Right lobe of liver (tissue), 6 donors: ENCODE measurements at regions not wholly inside any gene's neighbourhood (a gene's known extent, or its start where the extent isn't known, plus 50 kb on each side); places are given as distances from the start of the nearest gene placed in this dataset.

Experiments used
- ATAC-seq, 4 donors: fragments of 200-7000 bp; cut with Tn5 transposase; one replicate each; pipeline ENCODE4 v1.9.1; 2020; ENCODE audit warnings: mild to moderate bottlenecking in 4 of 4, moderate library complexity in 4 of 4
- DNase-seq, 3 donors: peaks; one replicate each; pipeline ENCODE4 v3.0.0-alpha.2; 2020
- H3K27ac ChIP-seq, 3 donors: fragments of 200-600 bp; one replicate each; pipeline ENCODE4 v1.8.0; 2022
- H3K27me3 ChIP-seq, 2 donors: fragments of 200-600 bp; one replicate each; pipeline ENCODE4 v1.8.0; 2022
- H3K36me3 ChIP-seq, 4 donors: fragments of 200-600 bp; sonication (generic) in 1 of 4; one replicate each; pipeline versions ENCODE4 v1.5.1 to v1.8.0; 2017 to 2022; ENCODE audit warnings: control low read depth in 1 of 4
- H3K4me1 ChIP-seq, 4 donors: fragments of 200-600 bp; sonication (generic) in 1 of 4; one replicate each; pipeline versions ENCODE4 v1.5.1 to v1.8.0; 2017 to 2022; ENCODE audit warnings: control low read depth in 1 of 4
- H3K4me3 ChIP-seq, 3 donors: fragments of 200-600 bp; one replicate each; pipeline ENCODE4 v1.8.0; 2022
- H3K9me3 ChIP-seq, 4 donors: fragments of 200-600 bp; sonication (generic) in 1 of 4; one replicate each; pipeline versions ENCODE4 v1.5.1 to v1.8.0; 2017 to 2022; ENCODE audit warnings: control low read depth in 1 of 4
- CTCF ChIP-seq, 4 donors: fragments of 200-600 bp in 3 of 4; fragments of 450-650 bp in 1 of 4; IDR thresholded peaks; one replicate each; pipeline versions ENCODE4 v1.5.1 to v1.8.0; 2016 to 2022; ENCODE audit warnings: antibody characterized with exemption in 4 of 4, mild to moderate bottlenecking in 2 of 4
- POLR2A ChIP-seq: fragments of 450-650 bp; IDR thresholded peaks from one replicate; pipeline ENCODE4 v1.6.1; 2017; ENCODE audit warnings: antibody characterized with exemption, mild to moderate bottlenecking
- WGBS: methylation state at CpG from one replicate; pipeline ENCODE4 v1.1.6; 2018; ENCODE audit warnings: low coverage, low lambda C conversion rate; ENCODE audit not compliant: insufficient coverage; ENCODE audit errors: missing lambda C conversion rate; 5-methylcytosine and 5-hydroxymethylcytosine counted together
- intact Hi-C, 2 donors: fragments of 100-400 bp; cut with DNase I; formaldehyde crosslinking; loops; one replicate each; pipeline versions ENCODE4 v1.11.2 to v1.14.1; 2022
- donor health status: DM: no; HTN: yes; CAD: no.
- donor health status: DM: no; HTN: no; CAD: no.
- donor health status: DM: no; HTN: no; CAD: no.
- donor health status: DM: no; HTN: yes; CAD: no.
- donor health status: DM: no; HTN: yes; CAD: no.

GRCh38 chr17:56740481-56740880 is 93.2 kb downstream of the C17orf67 start:
- Histone ChIP-seq H3K27ac (no peak overlapping the region), H3K36me3 (no peaks in the 10 kb centered on the region), H3K9me3 (no peaks in the 10 kb centered on the region), H3K4me1 (no peaks in the 10 kb centered on the region), H3K4me3 (no peak overlapping the region), H3K27me3 (no peaks in the 10 kb centered on the region)
- TF ChIP-seq CTCF (IDR thresholded peaks at IDR 0.05) (no peak), POLR2A (no peak)
- ATAC-seq (no peak), DNase-seq (no peak)
- WGBS: 57% methylated on average over 3 of the region's 3 CpGs
- intact Hi-C loops: no loop called here
